ENCODE measurements at regions not wholly inside any gene's neighbourhood (a gene's known extent, or its start where the extent isn't known, plus 50 kb on each side); places are given as distances from the start of the nearest gene placed in this dataset.
A peak's percentile ranks its signal among the peaks of the same experiment; 100 is the strongest.

- 0 out of 2 replicates have a peak, but pooled peaks have one; percentile 46 for TF ChIP-seq SIN3A (IDR thresholded peaks at IDR 0.05; ENCODE audit: borderline replicate concordance, low read depth, low read length)
- TF ChIP-seq STAG1 (CRISPR knock-in tag; IDR thresholded peaks at IDR 0.05): peak; percentile 54
- TF ChIP-seq TARDBP (CRISPR knock-in tag; IDR thresholded peaks at IDR 0.05): peak; percentile 100
- TF ChIP-seq ZNF317 (CRISPR knock-in tag; IDR thresholded peaks at IDR 0.05): peak; percentile 92
- TF ChIP-seq MATR3 (CRISPR knock-in tag; IDR thresholded peaks at IDR 0.05): no peak
- TF ChIP-seq ZNF337 (CRISPR knock-in tag; IDR thresholded peaks at IDR 0.05; ENCODE audit: borderline replicate concordance, low read depth): peak; percentile 98
- TF ChIP-seq PCBP1 (IDR thresholded peaks at IDR 0.05; ENCODE audit: borderline replicate concordance, low read depth, low read length): 0 out of 2 replicates have a peak, but pooled peaks have one; percentile 76
- peak; percentile 100 for TF ChIP-seq ELF3 (CRISPR knock-in tag; IDR thresholded peaks at IDR 0.05)
- peak; percentile 97 for TF ChIP-seq ARID2 (CRISPR knock-in tag; IDR thresholded peaks at IDR 0.05; ENCODE audit: borderline replicate concordance)
- TF ChIP-seq ZNF724P (CRISPR knock-in tag; IDR thresholded peaks at IDR 0.05; ENCODE audit: borderline replicate concordance): peak; percentile 77; the same call in 1 of the 2 replicates
- TF ChIP-seq, protein P1, sequence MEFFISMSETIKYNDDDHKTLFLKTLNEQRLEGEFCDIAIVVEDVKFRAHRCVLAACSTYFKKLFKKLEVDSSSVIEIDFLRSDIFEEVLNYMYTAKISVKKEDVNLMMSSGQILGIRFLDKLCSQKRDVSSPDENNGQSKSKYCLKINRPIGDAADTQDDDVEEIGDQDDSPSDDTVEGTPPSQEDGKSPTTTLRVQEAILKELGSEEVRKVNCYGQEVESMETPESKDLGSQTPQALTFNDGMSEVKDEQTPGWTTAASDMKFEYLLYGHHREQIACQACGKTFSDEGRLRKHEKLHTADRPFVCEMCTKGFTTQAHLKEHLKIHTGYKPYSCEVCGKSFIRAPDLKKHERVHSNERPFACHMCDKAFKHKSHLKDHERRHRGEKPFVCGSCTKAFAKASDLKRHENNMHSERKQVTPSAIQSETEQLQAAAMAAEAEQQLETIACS (CRISPR knock-in tag; IDR thresholded peaks at IDR 0.05): no peak
- TF ChIP-seq ZNF484 (CRISPR knock-in tag; IDR thresholded peaks at IDR 0.05; ENCODE audit: borderline replicate concordance, low read depth): 0 out of 2 replicates have a peak, but pooled peaks have one; percentile 53
- TF ChIP-seq DMAP1 (CRISPR knock-in tag; IDR thresholded peaks at IDR 0.05): peak; percentile 96
- TF ChIP-seq ZNF780A (CRISPR knock-in tag; IDR thresholded peaks at IDR 0.05): peak; percentile 96
- TF ChIP-seq, protein P2, sequence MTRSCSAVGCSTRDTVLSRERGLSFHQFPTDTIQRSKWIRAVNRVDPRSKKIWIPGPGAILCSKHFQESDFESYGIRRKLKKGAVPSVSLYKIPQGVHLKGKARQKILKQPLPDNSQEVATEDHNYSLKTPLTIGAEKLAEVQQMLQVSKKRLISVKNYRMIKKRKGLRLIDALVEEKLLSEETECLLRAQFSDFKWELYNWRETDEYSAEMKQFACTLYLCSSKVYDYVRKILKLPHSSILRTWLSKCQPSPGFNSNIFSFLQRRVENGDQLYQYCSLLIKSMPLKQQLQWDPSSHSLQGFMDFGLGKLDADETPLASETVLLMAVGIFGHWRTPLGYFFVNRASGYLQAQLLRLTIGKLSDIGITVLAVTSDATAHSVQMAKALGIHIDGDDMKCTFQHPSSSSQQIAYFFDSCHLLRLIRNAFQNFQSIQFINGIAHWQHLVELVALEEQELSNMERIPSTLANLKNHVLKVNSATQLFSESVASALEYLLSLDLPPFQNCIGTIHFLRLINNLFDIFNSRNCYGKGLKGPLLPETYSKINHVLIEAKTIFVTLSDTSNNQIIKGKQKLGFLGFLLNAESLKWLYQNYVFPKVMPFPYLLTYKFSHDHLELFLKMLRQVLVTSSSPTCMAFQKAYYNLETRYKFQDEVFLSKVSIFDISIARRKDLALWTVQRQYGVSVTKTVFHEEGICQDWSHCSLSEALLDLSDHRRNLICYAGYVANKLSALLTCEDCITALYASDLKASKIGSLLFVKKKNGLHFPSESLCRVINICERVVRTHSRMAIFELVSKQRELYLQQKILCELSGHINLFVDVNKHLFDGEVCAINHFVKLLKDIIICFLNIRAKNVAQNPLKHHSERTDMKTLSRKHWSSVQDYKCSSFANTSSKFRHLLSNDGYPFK (CRISPR knock-in tag; IDR thresholded peaks at IDR 0.05; ENCODE audit: borderline replicate concordance): peak; percentile 88; the same call in 1 of the 2 replicates
- TF ChIP-seq, protein P3, sequence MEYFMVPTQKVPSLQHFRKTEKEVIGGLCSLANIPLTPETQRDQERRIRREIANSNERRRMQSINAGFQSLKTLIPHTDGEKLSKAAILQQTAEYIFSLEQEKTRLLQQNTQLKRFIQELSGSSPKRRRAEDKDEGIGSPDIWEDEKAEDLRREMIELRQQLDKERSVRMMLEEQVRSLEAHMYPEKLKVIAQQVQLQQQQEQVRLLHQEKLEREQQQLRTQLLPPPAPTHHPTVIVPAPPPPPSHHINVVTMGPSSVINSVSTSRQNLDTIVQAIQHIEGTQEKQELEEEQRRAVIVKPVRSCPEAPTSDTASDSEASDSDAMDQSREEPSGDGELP (IDR thresholded peaks at IDR 0.05; ENCODE audit: borderline replicate concordance, low read depth): peak; percentile 98
- peak; percentile 96 for TF ChIP-seq ZNF878 (CRISPR knock-in tag; IDR thresholded peaks at IDR 0.05)
- no peak for TF ChIP-seq ATM (IDR thresholded peaks at IDR 0.05; ENCODE audit: borderline replicate concordance)
- no peak for TF ChIP-seq NFAT5 (CRISPR knock-in tag; IDR thresholded peaks at IDR 0.05)
- TF ChIP-seq ZNF749 (CRISPR knock-in tag; IDR thresholded peaks at IDR 0.05; ENCODE audit: borderline replicate concordance): peak; percentile 88; the same call in 1 of the 2 replicates
Measured at GRCh38 chr20:17863577-17864292, 104.9 kb downstream of the SNX5 start (continued).

Data from HepG2 (cell line).